Superior temporal gyrus (tissue), 1 donor: ENCODE measurements at regions not wholly inside any gene's neighbourhood (a gene's known extent, or its start where the extent isn't known, plus 50 kb on each side); places are given as distances from the start of the nearest gene placed in this dataset.
A peak's percentile ranks its signal among the peaks of the same experiment; 100 is the strongest.
"Not testable (repeated sequence)": the region's sequence is repeated elsewhere in the genome, so short reads cannot be mapped to it uniquely, and the experiment has no call there.

ENCODE experiments used
- DNase-seq: peaks from one replicate; pipeline ENCODE4 v3.0.0-alpha.2; 2016; ENCODE audit errors: extremely low spot score

DNA sequence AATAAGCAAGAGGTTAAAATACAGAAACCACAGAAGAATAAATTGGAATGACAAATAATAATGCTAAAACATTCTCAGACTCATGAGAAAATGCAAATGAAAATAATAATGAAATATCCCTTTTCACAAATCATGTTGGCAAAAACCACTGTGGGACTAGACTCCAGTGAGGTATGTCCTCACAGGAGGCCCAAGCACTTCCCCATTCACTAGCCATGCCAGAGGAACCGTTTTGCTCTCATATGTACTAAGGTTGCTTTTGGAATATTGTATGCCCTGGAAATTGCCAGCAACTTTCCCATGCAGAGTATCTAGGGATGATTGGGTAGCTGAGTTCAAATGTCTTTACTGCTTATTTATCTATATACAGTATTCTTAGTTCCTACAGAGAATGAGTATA lies 106.2 kb upstream of the CHORDC1 start:
- no peak for DNase-seq

DNA sequence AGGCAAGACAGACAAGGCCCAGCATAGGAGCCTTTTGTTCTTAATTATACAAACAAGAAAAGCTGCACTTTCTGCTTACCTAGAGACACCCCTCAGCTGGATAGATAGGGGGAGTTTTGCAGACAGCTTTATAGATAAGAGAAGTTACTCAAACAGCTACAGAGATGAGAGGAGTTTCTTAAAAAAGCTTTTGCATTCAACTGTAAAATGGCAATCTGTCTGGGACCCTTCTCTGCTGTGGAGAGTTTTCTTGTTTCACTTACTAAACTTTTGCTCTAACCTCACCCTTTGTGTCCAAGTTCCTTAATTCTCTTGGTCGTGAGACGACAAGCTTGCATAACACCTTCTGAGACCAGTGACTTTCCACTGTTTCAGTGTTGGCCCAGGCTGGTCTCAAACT lies 103.8 kb upstream of the CHORDC1 start:
- no peak for DNase-seq

DNA sequence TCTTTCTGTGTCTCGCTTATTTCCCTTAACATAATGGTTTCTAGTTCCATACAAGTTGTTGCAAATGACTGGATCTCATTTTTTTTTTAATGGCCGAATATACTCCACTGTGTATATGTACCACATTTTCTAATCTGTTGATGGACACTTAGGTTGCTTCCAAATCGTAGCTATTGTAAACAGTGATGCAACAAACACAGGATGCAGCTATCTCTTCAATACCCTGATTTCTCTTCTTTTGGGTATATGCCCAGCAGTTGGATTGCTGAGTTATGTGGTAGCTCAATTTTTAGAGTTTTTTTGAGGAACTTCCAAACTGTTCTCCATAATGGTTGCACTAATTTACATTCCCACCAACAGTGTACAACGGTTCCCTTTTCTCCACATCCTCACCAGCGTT lies 100.4 kb upstream of the CHORDC1 start:
- DNase-seq = no peak

DNA sequence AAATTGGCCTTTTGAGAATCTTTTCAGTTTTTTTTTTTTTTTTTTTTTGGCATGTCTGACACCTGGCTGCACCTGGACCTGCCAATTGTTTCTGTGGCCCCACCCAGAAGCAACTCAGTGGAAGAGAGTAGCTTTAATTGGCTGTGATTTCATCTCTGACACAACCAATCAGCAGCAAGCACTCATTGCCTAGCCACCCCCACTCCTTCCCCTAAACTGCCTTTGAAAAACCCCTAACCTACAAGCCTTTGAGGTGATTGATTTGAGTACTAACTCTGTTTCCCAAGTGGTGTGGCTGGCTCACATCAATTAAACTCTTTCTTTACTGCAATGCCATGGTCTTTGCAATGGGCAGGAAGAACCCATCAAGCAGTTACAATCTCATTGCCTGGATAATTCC lies 98.2 kb upstream of the CHORDC1 start:
- DNase-seq = no peak

DNA sequence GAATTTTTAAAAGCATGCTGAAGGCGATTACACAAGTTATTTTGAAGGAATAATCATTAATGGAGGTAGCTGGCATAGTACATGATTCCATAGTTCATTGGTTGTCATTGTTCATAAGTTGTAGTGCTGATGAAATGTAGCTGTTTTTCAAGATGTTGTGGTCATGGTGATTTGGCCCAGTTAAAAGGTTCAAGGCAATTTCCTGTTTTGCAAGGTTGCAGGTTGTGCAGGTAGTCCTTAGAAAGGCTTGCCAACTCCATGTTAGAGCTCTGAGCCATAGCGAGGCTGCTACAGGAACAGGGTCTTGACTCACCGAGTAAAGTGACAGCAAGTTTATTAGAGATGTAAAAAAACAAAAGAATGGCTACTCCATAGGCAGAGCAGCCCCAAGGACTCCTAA lies 95.8 kb upstream of the CHORDC1 start:
- DNase-seq = no peak

DNA sequence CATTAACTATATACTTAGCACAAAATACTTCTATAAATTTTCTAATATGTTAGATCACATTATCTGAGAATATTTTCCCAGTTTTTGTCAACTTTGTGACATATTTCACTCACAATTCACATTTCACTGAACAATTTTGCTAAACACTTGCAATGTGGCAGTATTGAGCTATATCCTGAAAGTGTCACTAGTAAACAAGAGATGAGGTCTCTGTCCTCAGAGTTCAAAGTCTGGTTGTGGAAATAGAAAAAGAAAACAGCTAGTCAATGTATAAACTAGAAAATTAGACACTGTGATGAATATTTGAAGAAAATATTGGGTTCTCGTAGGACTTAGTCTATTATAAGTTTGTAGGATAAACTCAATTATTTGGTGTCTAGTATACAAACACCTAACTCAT lies 87.4 kb upstream of the CHORDC1 start:
- DNase-seq = no peak

DNA sequence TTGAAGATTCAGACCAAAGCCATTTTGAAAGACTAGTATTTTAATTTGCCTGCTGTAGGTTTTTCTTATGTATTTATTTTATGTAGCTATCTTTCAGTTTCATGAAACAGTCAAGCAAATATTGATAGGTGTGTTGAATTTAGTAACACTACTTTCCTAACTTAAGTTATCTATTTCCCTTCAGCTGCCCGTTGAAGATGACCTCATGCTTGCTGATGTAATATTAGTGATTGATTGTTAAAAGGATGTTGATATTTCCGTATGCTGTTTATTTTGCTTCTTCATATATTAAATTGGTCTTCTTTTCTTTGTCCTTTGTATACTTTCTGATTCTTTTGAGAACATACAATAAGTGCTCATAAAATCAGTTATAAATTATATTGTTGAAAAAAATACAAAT lies 86.8 kb upstream of the CHORDC1 start:
- DNase-seq = no peak

DNA sequence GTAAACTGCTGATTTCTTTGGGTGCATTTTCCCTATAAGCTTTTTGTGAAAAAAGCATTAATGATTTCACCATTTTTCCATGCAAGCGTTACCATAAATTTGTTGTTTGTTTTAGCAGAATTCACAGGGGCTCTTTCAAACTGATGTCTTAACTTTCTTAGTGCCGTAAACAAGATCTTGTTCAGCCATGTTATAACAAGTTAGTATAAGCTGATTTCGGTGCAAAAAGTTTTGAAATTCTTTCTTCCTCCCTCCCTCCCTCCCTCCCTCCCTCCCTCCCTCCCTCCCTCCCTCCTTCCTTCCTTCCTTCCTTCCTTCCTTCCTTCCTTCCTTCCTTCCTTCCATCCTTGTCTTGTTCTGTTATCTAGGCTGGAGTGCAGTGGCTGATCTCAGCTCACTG lies 71.7 kb upstream of the CHORDC1 start:
- DNase-seq = no peak

DNA sequence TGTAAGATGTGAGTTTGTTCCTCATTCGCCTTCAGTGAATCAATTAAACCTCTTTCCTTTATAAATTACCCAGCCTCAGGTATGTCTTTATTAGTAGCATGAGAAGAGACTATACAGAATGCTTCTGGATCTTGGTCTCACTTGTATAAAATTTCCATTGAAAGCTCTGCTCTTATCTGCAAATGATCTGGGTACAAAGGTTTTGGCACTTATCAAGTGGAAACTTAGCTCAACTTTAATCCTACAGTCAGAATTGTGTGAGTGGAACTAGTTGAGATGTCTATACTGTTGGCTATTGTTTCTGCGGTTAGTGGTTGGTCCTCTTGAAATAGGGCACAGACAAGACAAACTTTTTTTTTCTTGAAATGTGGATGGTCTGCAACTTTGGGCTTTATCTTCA lies 71.2 kb upstream of the CHORDC1 start:
- DNase-seq = no peak

DNA sequence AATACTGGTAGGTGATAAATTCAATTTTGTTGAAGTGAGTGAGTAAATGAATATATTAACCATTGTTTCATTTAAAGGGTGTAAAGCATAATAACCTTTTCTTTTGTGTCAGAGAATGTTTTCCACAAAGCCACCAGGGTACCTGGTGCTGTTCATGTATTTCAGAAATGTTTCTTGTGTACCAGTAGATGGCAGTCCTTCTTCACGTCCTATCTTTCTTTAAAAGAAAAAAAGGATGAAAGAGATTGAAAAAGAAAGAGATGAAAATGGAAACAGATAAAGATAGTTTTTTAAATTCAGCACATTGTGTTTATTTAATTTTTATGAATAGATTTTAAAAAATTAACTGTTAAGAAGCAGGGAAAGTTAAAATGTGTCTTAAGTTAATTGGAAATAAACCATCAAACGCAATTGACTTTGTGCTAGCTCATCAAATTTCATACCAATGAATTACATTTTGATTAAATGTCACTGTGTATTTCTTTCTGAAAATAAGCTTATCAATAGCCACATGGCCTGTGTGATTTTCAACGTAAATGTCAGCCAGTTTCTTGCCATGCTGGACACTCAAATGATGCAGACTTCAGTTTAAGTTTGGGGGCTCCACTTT lies 65.5 kb upstream of the CHORDC1 start:
- peak; percentile 60 for DNase-seq

DNA sequence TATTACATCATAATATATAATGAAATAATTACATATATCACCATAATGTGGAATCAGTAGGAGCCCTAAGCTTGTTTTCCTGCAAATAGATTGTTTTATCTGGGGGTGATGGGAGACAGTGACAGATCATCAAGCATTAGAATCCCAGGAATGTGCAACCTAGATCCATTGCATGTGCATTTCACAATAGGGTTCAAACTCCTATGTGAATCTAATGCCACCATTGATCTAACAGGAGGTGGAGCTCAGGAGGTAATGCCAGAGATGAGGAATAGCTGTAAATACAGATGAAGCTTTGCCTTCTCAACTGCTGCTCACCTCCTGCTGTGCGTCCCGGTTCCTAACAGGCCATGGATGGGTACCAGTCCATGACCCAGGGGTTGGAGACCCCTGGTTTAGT lies 63.8 kb upstream of the CHORDC1 start:
- no peak for DNase-seq

DNA sequence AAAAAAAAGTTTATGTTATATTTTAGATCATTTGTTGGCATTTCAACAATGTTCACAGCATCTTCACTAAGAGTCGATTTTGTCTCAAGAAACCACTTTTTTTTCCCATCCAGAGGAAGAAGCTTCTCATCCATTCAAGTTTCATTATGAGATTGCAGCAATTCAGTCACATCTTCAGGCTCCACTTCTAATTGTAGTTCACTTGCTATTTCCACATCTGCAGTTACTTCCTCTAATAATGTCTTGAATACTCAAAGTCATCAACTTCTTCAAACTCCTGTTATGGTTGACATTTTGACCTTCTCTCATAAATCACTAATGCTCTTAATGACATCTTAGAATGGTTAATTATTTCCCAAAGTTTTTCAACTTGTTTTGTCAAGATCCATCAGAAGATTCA lies 61.3 kb upstream of the CHORDC1 start:
- DNase-seq = no peak

DNA sequence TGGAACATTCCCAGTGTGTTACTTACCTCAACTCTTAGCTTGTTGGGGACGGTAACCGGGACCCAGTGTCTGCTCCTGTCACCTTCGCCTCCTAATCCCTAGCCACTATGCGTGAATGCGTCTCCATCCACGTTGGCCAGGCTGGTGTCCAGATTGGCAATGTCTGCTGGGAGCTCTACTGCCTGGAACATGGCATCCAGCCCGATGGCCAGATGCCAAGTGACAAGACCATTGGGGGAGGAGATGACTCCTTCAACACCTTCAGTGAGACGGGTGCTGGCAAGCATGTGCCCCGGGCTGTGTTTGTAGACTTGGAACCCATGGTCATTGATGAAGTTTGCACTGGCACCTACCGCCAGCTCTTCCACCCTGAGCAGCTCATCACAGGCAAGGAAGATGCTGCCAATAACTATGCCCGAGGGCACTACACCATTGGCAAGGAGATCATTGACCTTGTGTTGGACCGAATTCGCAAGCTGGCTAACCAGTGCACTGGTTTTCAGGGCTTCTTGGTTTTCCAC lies 59.8 kb upstream of the CHORDC1 start:
- DNase-seq = not testable (repeated sequence)

DNA sequence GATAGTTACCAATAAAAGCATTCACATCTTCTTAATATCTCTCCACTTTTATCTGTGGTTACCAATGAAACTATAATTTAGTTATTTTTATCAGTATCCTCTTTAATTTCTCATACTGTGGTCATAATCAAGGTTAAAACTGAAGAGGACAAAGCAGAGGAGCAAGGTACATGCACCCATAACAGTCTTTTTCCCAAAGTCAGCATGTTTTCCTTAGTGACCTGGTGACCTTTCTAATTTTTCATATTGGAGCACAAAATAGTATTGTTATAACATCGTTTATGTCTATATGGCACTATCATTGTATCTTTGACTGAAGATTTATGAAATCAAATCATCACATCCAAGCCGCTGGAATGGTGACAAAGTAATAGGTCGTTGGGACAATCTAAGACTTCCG lies 51.5 kb upstream of the CHORDC1 start:
- DNase-seq = no peak
